ENCODE measurements at regions not wholly inside any gene's neighbourhood (a gene's known extent, or its start where the extent isn't known, plus 50 kb on each side); places are given as distances from the start of the nearest gene placed in this dataset.

DNA sequence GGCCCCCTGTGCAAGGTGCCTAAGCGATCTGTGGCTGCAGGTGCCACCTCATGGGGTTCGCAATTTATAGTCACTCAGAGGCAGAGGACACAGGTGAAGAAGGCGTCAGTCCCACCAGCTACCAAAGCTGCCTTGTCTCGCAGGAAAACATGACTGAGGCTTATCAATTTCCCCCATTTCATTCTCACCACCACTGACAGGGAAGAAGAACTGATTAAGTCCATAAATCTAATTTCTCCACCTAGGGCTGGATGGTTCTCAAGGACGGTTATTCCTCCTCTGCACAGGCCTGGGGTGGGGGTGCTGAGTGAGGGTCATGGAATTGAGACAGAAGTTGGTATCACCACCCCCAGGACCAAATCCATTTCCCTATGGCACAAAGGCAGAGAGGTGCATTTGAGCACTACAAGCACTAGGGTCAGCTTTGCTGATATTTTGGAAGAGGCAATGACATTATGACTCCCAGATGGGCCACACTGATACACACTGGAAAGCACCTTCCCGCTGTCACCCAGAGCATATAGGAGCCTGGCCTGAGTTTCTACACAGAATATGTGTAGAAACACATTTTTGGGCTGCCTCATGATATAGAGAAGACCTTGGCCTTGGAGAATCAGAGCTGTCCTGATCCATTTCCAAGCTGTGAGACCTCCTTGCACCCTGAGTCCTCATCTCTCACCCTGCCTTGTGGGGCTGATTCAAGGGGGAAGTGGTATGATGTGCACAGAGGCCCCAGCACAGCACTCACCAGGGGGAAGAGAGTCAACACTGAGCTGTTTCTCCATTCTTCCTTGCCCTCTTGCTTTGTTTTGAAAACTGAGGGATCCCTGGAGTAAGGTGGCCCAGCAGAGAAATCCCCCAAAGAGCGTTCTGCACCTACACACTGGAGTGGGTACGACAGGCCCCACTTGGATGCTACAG lies 59.4 kb downstream of the PITPNM2 start (continued):
- TF ChIP-seq RNF2 (IDR thresholded peaks at IDR 0.05; ENCODE audit: borderline replicate concordance, low read depth, low read length, missing control alignments, poor library complexity, severe bottlenecking) (no peak), BACH1 (IDR thresholded peaks at IDR 0.05; ENCODE audit: low read length) (no peak), TAF7 (optimal IDR thresholded peaks at IDR 0.05; ENCODE audit: borderline replicate concordance, low read depth, low read length) (no peak), SAP30 (IDR thresholded peaks at IDR 0.05; ENCODE audit: insufficient read depth, insufficient replicate concordance, low read length) (no peak), SP4 (IDR thresholded peaks at IDR 0.05; ENCODE audit: low read length) (no peak), TEAD4 (IDR thresholded peaks at IDR 0.05; ENCODE audit: low read depth, low read length) (no peak)
